ENCODE measurements at regions not wholly inside any gene's neighbourhood (a gene's known extent, or its start where the extent isn't known, plus 50 kb on each side); places are given as distances from the start of the nearest gene placed in this dataset.
A peak's percentile ranks its signal among the peaks of the same experiment; 100 is the strongest.

GRCh38 chr18:51250458-51251024, 53.1 kb upstream of the MEX3C start:
- no peak overlapping the region for H4K91ac ChIP-seq (replicated peaks; ENCODE audit: insufficient read length, low read length)
- no peak overlapping the region for H3K56ac ChIP-seq (replicated peaks; ENCODE audit: insufficient read length, low read depth, low read length)
- no peak overlapping the region for H3K9ac ChIP-seq (replicated peaks in 1 of 4; ENCODE audit: extremely low read depth in 1 of 4, low read depth in 3 of 4, low read length in 3 of 4)
- H3K79me1 ChIP-seq (ENCODE audit: low read depth, low read length), result no peaks in the 10 kb centered on the region
- no peak overlapping the region for H2BK15ac ChIP-seq (ENCODE audit: low read length)
- no peak overlapping the region for H3K4ac ChIP-seq (replicated peaks; ENCODE audit: insufficient read length, low read depth, low read length)
- H3K27me3 ChIP-seq (replicated peaks in 1 of 4; ENCODE audit: control insufficient read depth in 3 of 4, extremely low read depth in 1 of 4, insufficient read depth in 3 of 4, low read length in 3 of 4), result no peaks in the 10 kb centered on the region
- H2BK120ac ChIP-seq (replicated peaks; ENCODE audit: low read depth, low read length), result no peak overlapping the region
- DNase-seq (ENCODE audit: low read depth in 1 of 2, low spot score in 2 of 2) (no peak), FAIRE-seq (no peak)
- no peaks in the 10 kb centered on the region for H3K79me2 ChIP-seq (ENCODE audit: control insufficient read depth in 1 of 2, insufficient read depth in 2 of 2, low read length in 2 of 2)
- H2AK5ac ChIP-seq (ENCODE audit: low read depth, low read length), result no peak overlapping the region
- ChIA-PET POLR2A (ENCODE audit: partially characterized antibody) (interaction anchor here (0.6 to 2.0 kb wide), 2 partner anchors 55 to 267 kb away, joined by 3 to 6 read pairs; no protein-coding TSS in a partner anchor), CTCF (ENCODE audit: partially characterized antibody) (interaction anchor here (1.4 to 1.5 kb wide), 2 partner anchors 126 to 141 kb away, joined by 4 read pairs; no protein-coding TSS in a partner anchor)
- H2AFZ ChIP-seq (ENCODE audit: low read length), result peak overlapping the region; percentile 48; the same call in 1 of the 2 replicates
- H3K36me3 ChIP-seq (ENCODE audit: control insufficient read depth in 2 of 4, insufficient read depth in 4 of 4, low read length in 3 of 4), result no peaks in the 10 kb centered on the region
- no peak overlapping the region for H2BK5ac ChIP-seq (ENCODE audit: low read depth, low read length)
- no peak overlapping the region for H3K4me3 ChIP-seq (ENCODE audit: extremely low read depth in 1 of 4, insufficient read depth in 2 of 4, low read depth in 3 of 4, low read length in 4 of 4)
- H3K4me1 ChIP-seq (replicated peaks in 1 of 4; ENCODE audit: control insufficient read depth in 3 of 4, insufficient read depth in 4 of 4, low read length in 3 of 4), result peaks cover 0 to 7% (median 0%) of the 10 kb centered on the region in 4 experiments; a peak in 1 of 7 replicates
- no peaks in the 10 kb centered on the region for H4K20me1 ChIP-seq (replicated peaks in 1 of 2; ENCODE audit: control insufficient read depth in 1 of 2, insufficient read depth in 2 of 2, low read length in 2 of 2)
- H3K23me2 ChIP-seq (ENCODE audit: low read depth, low read length), result no peaks in the 10 kb centered on the region
- H4K5ac ChIP-seq (ENCODE audit: insufficient read length, low read depth, low read length), result no peak overlapping the region
- no peak overlapping the region for H2BK20ac ChIP-seq (ENCODE audit: low read length)
- no peak overlapping the region for H2BK12ac ChIP-seq (ENCODE audit: low read depth, low read length)
- no peak overlapping the region for H4K8ac ChIP-seq (ENCODE audit: extremely low read depth, insufficient read depth, low read length)
- no peak overlapping the region for H3K14ac ChIP-seq (ENCODE audit: insufficient read length)
- no peak overlapping the region; the same call in 1 of the 2 replicates for H3K18ac ChIP-seq (ENCODE audit: extremely low read depth, low read length)
- no peak overlapping the region for H3K23ac ChIP-seq (ENCODE audit: insufficient read length)
- WGBS, 2 experiments (ENCODE audit: extremely low coverage in 1 of 2, insufficient coverage in 1 of 2, insufficient read length in 1 of 2, insufficient replicate concordance in 2 of 2, low coverage in 1 of 2, low lambda C conversion rate in 2 of 2, missing lambda C conversion rate in 1 of 2), result 96% methylated on average over 3 of the region's 3 CpGs; no CpG with 5 or more reads in 1 of the 2 experiments
- H3K27ac ChIP-seq (ENCODE audit: low read depth, low read length), result no peak overlapping the region
- no peak overlapping the region for H3K4me2 ChIP-seq (ENCODE audit: insufficient read depth in 1 of 2, low read depth in 2 of 2, low read length in 2 of 2)
- H3K9me3 ChIP-seq (ENCODE audit: insufficient read depth in 2 of 2, low read depth in 1 of 2, low read length in 1 of 2), result no peaks in the 10 kb centered on the region
- TF ChIP-seq FOSL1 (IDR thresholded peaks at IDR 0.05; ENCODE audit: insufficient read depth, low read depth, low read length), result no peak
- no peak for TF ChIP-seq SRF (IDR thresholded peaks at IDR 0.05; ENCODE audit: low read depth, low read length)
- TF ChIP-seq ZNF274 (IDR thresholded peaks at IDR 0.05; ENCODE audit: borderline replicate concordance, extremely low read depth, low read length), result no peak
- no peak for TF ChIP-seq HDAC6 (IDR thresholded peaks at IDR 0.05; ENCODE audit: low read depth, low read length)
- no peak for TF ChIP-seq BACH1 (IDR thresholded peaks at IDR 0.05; ENCODE audit: low read length)
- no peak for TF ChIP-seq JUN (IDR thresholded peaks at IDR 0.05; ENCODE audit: low read depth, low read length)
- TF ChIP-seq, protein P1, sequence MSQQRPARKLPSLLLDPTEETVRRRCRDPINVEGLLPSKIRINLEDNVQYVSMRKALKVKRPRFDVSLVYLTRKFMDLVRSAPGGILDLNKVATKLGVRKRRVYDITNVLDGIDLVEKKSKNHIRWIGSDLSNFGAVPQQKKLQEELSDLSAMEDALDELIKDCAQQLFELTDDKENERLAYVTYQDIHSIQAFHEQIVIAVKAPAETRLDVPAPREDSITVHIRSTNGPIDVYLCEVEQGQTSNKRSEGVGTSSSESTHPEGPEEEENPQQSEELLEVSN (IDR thresholded peaks at IDR 0.05), result no peak
- TF ChIP-seq EGR1 (IDR thresholded peaks at IDR 0.05; ENCODE audit: borderline replicate concordance, low read depth, low read length), result no peak
- no peak for TF ChIP-seq CHD2 (IDR thresholded peaks at IDR 0.05; ENCODE audit: low read length)
- no peak for TF ChIP-seq EP300 (IDR thresholded peaks at IDR 0.05; ENCODE audit: borderline replicate concordance in 1 of 2, low read depth in 2 of 2, low read length in 2 of 2)
- no peak for TF ChIP-seq NANOG (IDR thresholded peaks at IDR 0.05; ENCODE audit: insufficient read depth, low read depth, low read length, poor library complexity, severe bottlenecking)
- TF ChIP-seq SIN3A (conservative IDR thresholded peaks at IDR 0.05 in 1 of 2, IDR thresholded peaks at IDR 0.05 in 1 of 2; ENCODE audit: low read depth in 1 of 2, low read length in 2 of 2), result no peak
